Heart left ventricle (tissue), 16 donors: ENCODE measurements at regions not wholly inside any gene's neighbourhood (a gene's known extent, or its start where the extent isn't known, plus 50 kb on each side); places are given as distances from the start of the nearest gene placed in this dataset.
"Not testable (repeated sequence)": the region's sequence is repeated elsewhere in the genome, so short reads cannot be mapped to it uniquely, and the experiment has no call there.

ENCODE experiments used
- ATAC-seq, 4 donors: fragments of 200-7000 bp; cut with Tn5 transposase; one replicate each; pipeline ENCODE4 v1.9.1; 2020 to 2022; ENCODE audit warnings: moderate library complexity in 4 of 4, mild to moderate bottlenecking in 3 of 4, moderate number of reproducible peaks in 1 of 4
- DNase-seq, 5 donors: peaks; one replicate each; pipeline ENCODE4 v3.0.0-alpha.2; 2020
- H3K27ac ChIP-seq, 12 donors: fragments of 200-600 bp; sonication (generic) in 4 of 12; one replicate each; pipeline versions ENCODE4 v1.5.0 to v1.8.0; 2016 to 2022; ENCODE audit warnings: mild to moderate bottlenecking in 2 of 12
- H3K27me3 ChIP-seq, 9 donors: fragments of 200-600 bp; sonication (generic) in 2 of 9; one replicate each; pipeline versions ENCODE4 v1.5.1 to v1.8.0; 2016 to 2022; ENCODE audit warnings: mild to moderate bottlenecking in 3 of 9
- H3K36me3 ChIP-seq, 9 donors: fragments of 200-600 bp; sonication (generic) in 2 of 9; one replicate each; pipeline versions ENCODE4 v1.5.0 to v1.8.0; 2018 to 2022; ENCODE audit warnings: mild to moderate bottlenecking in 2 of 9
- H3K4me1 ChIP-seq, 12 donors: fragments of 200-600 bp; sonication (generic) in 4 of 12; one replicate each; pipeline versions ENCODE4 v1.5.0 to v1.8.0; 2016 to 2022; ENCODE audit warnings: mild to moderate bottlenecking in 3 of 12
- H3K4me3 ChIP-seq, 12 donors: fragments of 200-600 bp; sonication (generic) in 4 of 12; one replicate each; pipeline versions ENCODE4 v1.5.0 to v1.8.0; 2017 to 2022; ENCODE audit warnings: mild to moderate bottlenecking in 9 of 12, moderate library complexity in 4 of 12
- H3K9me3 ChIP-seq, 12 donors: fragments of 200-600 bp; sonication (generic) in 4 of 12; one replicate each; pipeline versions ENCODE4 v1.5.0 to v1.8.0; 2016 to 2022; ENCODE audit warnings: mild to moderate bottlenecking in 1 of 12
- POLR2A ChIP-seq, 2 donors: fragments of 450-650 bp; IDR thresholded peaks; one replicate each; pipeline ENCODE4 v1.6.1; 2017; ENCODE audit warnings: antibody characterized with exemption in 2 of 2, mild to moderate bottlenecking in 2 of 2, moderate library complexity in 2 of 2
- WGBS, 4 donors: extraction: QIAGEN DNeasy Blood & Tissue Kit in 2 of 4; methylation state at CpG; one replicate each; pipeline versions ENCODE4 v1.1.5 to v1.1.7; 2013 to 2018; 5-methylcytosine and 5-hydroxymethylcytosine counted together
- intact Hi-C, 10 donors: fragments of 100-400 bp; cut with DNase I; formaldehyde crosslinking; loops; one replicate each; pipeline versions ENCODE4 v1.11.1 to v1.14.2; 2022
- TF ChIP-seq, protein P1 (sequence below), 12 donors: fragments of 200-600 bp; sonication (generic) in 4 of 12; IDR thresholded peaks; one replicate each; pipeline versions ENCODE4 v1.5.0 to v1.8.0; 2018 to 2022; ENCODE audit warnings: antibody characterized with exemption in 12 of 12, mild to moderate bottlenecking in 5 of 12
- donor health status: ischemic (EF 13 %, LVEDD 7.1; RV severe dilation, severe dysfunction).
- donor health status: healthy with polysubstance abuse.
- donor health status: DM: no; HTN: yes; CAD: no.
- donor health status: DM: no; HTN: no; CAD: no.
- donor health status: ischemic (EF 25% LVEDD 6.9; RV normal size, moderate dysfunction).
- donor health status: ischemic (EF 25% LVEDD 5.7; RV mildly dilated, moderate dysfunction).
- donor health status: healthy.
- donor health status: DM: yes; HTN: yes; CAD: no.
- donor health status: ischemic (EF 35%, LVEDD 5.7; RV mildly dilated, moderate dysfunction).
- donor health status: nonischemic (EF 11% LVEDD 7.7; RV severe dilation, severe dysfunction).
- donor health status: DM: yes; HTN: yes; CAD: no.
- donor health status: PGD.
- donor health status: ischemic (EF 29% LVEDD 5.4; RV normal size, mild dysfunction).
- donor health status: nonischemic (EF 23%, LVEDD 6.1; RV moderate dilation, normal function).

DNA sequence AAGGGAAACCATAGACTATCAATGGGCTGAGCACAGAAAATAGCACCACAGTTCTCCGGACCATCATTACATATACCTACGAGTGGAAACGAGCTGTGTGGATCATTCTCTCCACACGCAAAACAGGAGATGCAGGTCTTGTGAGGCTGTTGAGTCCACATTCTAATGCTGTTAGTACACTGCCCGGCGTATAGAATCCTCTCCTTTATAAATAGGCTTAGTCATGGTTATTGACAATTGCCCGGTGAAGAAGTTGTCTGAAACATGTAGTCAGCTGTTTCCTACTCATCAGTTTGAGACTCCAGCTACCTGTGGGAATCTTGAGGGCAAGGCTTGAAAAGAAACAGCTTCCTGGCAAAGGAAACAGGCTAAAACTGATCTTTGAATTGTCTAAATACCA lies 602.0 kb upstream of the EDIL3 start:
- no peak for TF ChIP-seq POLR2A (IDR thresholded peaks at IDR 0.05)
- TF ChIP-seq, protein P1, sequence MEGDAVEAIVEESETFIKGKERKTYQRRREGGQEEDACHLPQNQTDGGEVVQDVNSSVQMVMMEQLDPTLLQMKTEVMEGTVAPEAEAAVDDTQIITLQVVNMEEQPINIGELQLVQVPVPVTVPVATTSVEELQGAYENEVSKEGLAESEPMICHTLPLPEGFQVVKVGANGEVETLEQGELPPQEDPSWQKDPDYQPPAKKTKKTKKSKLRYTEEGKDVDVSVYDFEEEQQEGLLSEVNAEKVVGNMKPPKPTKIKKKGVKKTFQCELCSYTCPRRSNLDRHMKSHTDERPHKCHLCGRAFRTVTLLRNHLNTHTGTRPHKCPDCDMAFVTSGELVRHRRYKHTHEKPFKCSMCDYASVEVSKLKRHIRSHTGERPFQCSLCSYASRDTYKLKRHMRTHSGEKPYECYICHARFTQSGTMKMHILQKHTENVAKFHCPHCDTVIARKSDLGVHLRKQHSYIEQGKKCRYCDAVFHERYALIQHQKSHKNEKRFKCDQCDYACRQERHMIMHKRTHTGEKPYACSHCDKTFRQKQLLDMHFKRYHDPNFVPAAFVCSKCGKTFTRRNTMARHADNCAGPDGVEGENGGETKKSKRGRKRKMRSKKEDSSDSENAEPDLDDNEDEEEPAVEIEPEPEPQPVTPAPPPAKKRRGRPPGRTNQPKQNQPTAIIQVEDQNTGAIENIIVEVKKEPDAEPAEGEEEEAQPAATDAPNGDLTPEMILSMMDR (IDR thresholded peaks at IDR 0.05) = no peak
- Histone ChIP-seq H3K27ac (no peak overlapping the region), H3K9me3 (no peaks in the 10 kb centered on the region), H3K4me1 (no peaks in the 10 kb centered on the region), H3K4me3 (no peak overlapping the region), H3K27me3 (no peaks in the 10 kb centered on the region), H3K36me3 (no peaks in the 10 kb centered on the region)
- 74 to 84% (median 74%) methylated on average over 7 of the region's 7 CpGs for WGBS, 4 donors
- DNase-seq = no peak
- intact Hi-C loops = no loop called here
- ATAC-seq = no peak

DNA sequence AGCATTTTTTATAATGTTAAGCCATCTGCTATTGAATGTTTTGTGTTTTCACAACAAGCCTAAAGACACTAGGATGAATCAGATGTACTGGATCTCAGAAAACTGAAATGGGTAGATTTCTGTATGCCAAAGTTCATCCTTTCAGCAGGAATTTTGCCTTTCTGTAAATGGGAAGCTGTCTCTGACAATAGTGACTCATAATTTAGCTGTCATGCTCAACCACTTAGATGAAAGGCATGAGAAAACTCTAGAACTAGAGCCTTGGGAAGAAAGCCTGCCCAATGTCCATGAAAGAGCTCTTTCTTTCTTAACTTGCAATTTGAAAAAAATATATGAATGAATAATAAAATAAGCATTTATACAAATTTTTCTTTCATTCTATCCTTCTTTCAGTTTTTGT lies 616.0 kb upstream of the EDIL3 start:
- H3K4me3 ChIP-seq = no peak overlapping the region
- intact Hi-C loops = no loop called here
- H3K4me1 ChIP-seq = no peaks in the 10 kb centered on the region
- H3K27me3 ChIP-seq = no peaks in the 10 kb centered on the region
- no peak for ATAC-seq
- H3K9me3 ChIP-seq = no peaks in the 10 kb centered on the region
- H3K36me3 ChIP-seq = no peaks in the 10 kb centered on the region
- H3K27ac ChIP-seq = no peak overlapping the region
- no peak for DNase-seq
- TF ChIP-seq POLR2A (IDR thresholded peaks at IDR 0.05) = no peak
- TF ChIP-seq, protein P1 (IDR thresholded peaks at IDR 0.05) = no peak

DNA sequence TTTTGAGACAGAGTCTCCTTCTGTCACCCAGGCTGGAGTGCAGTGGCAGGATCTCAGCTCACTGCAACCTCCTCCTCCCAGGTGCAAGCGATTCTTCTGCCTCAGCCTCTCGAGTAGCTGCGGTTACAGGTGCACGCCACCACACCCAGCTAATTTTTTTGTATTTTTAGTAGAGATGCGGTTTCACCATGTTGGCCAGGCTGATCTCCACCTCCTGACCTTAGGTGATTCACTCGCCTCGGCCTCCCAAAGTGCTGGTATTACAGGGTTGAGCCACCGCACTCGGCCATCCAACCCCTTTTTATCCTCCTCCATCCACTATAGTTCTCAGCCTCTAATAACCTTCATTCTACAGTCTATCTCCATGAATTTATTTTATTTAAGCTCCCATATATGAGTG lies 617.3 kb upstream of the EDIL3 start:
- intact Hi-C loops, H3K4me1 ChIP-seq, DNase-seq, H3K27ac ChIP-seq, H3K27me3 ChIP-seq, H3K4me3 ChIP-seq, H3K9me3 ChIP-seq, ATAC-seq, H3K36me3 ChIP-seq: not testable (repeated sequence)
- 89 to 92% (median 91%) methylated on average over 9 of the region's 9 CpGs for WGBS, 4 donors

DNA sequence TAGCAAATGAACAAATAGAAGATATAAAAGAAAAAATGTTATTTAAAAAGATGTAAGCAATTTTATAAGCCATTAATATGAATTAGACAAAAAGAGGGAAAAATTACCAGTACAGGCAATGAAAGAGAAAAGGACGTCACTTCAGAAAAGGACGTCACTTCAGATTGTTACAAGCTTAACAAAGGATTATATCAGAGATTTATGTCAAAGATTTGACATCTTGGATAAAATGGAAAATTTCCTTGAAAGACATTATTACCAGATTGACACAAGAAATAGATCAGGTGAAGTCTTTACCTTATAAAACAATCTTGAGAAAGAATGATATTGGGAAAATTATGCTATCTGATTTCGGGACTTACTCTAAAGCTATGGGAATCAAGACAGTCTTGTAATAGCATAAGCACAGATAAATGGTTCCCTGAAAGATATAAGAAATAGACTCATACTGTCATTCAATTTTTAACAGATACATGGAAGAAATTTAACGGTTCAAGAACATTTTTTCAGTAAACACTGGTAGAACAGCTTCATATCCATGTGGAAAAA lies 625.4 kb upstream of the EDIL3 start:
- no peak for ATAC-seq

DNA sequence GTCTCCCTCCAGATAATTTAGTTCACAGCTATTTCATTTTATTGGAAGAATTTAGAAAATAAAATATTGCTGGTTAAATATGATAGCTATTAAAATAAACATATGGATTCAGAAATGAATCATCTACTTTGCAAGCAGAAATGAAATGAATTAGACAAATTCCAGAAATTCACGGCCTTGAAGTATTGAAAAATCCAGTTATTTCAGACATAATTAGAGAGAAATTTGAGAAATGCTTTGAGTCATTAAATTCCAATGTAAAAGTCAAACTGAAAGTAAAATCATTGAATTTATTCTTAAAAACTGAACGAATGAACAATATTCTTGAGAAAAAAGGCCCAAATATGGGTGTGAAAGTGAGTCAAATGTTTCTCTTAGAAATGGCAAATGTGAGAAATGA lies 632.6 kb upstream of the EDIL3 start:
- no peak for TF ChIP-seq POLR2A (IDR thresholded peaks at IDR 0.05)
- TF ChIP-seq, protein P1 (IDR thresholded peaks at IDR 0.05) = no peak
- intact Hi-C loops = no loop called here
- H3K4me3 ChIP-seq = no peak overlapping the region
- H3K4me1 ChIP-seq = no peaks in the 10 kb centered on the region
- no peak for ATAC-seq
- DNase-seq = no peak
- H3K9me3 ChIP-seq = peaks cover 0 to 3% (median 0%) of the 10 kb centered on the region in 12 donors
- H3K27me3 ChIP-seq = no peaks in the 10 kb centered on the region
- H3K36me3 ChIP-seq = no peaks in the 10 kb centered on the region
- WGBS, 4 donors = 71 to 77% (median 76%) methylated on average over 2 of the region's 2 CpGs
- no peak overlapping the region for H3K27ac ChIP-seq

More for the DNA sequence above, 625.4 kb upstream of the EDIL3 start:
- Histone ChIP-seq H3K36me3 (no peaks in the 10 kb centered on the region), H3K27me3 (no peaks in the 10 kb centered on the region), H3K4me1 (no peaks in the 10 kb centered on the region), H3K9me3 (peaks cover 0 to 6% (median 0%) of the 10 kb centered on the region in 12 donors), H3K27ac (no peak overlapping the region), H3K4me3 (no peak overlapping the region)
- TF ChIP-seq POLR2A (IDR thresholded peaks at IDR 0.05) = no peak
- DNase-seq = no peak
- 83 to 89% (median 85%) methylated on average over 4 of the region's 4 CpGs for WGBS, 4 donors
- intact Hi-C loops = no loop called here
